ENCODE measurements at regions not wholly inside any gene's neighbourhood (a gene's known extent, or its start where the extent isn't known, plus 50 kb on each side); places are given as distances from the start of the nearest gene placed in this dataset.

GRCh38 chr13:70622796-70623195, 514.5 kb upstream of the KLHL1 start:
- no peaks in the 10 kb centered on the region for H3K9me3 Mint-ChIP-seq (ENCODE audit: unreplicated experiment)
- H3K4me1 Mint-ChIP-seq (ENCODE audit: insufficient read depth, unreplicated experiment) = no peaks in the 10 kb centered on the region
- POLR2A ChIA-PET = no interaction called here
- no peak for DNase-seq (ENCODE audit: unreplicated experiment)
- no peak overlapping the region for H3K4me3 Mint-ChIP-seq (ENCODE audit: unreplicated experiment)
- intact Hi-C loops (cut with micrococcal nuclease) = loop anchor here (1.0 to 10.0 kb wide), 2 partner anchors 342 to 852 kb away; no protein-coding TSS in a partner anchor
- CTCF ChIA-PET = interaction anchor here (0.6 to 0.7 kb wide), 3 partner anchors 11 to 1480 kb away, joined by 3 to 4 read pairs (median 3); no protein-coding TSS in a partner anchor
- no TSS peak for BruUV-seq (replicated peaks)
- no peaks in the 10 kb centered on the region for H3K36me3 Mint-ChIP-seq (ENCODE audit: insufficient read depth, unreplicated experiment)
- no peak overlapping the region for H3K27ac Mint-ChIP-seq (ENCODE audit: low read depth, unreplicated experiment)
- H3K27me3 Mint-ChIP-seq (ENCODE audit: insufficient read depth, unreplicated experiment) = peaks cover 37% of the 10 kb centered on the region
- TF ChIP-seq CTCF (IDR thresholded peaks at IDR 0.05; ENCODE audit: unreplicated experiment) = no peak

- no peak for TF ChIP-seq CTCF (IDR thresholded peaks at IDR 0.05; ENCODE audit: unreplicated experiment)
- no peaks in the 10 kb centered on the region for H3K9me3 Mint-ChIP-seq (ENCODE audit: unreplicated experiment)
- POLR2A ChIA-PET = interaction anchor here (0.5 kb wide), 1 partner anchor 151 kb away, joined by 4 read pairs; no protein-coding TSS in a partner anchor
- no TSS peak for BruUV-seq (replicated peaks)
- no peak for DNase-seq (ENCODE audit: unreplicated experiment)
- H3K27me3 Mint-ChIP-seq (ENCODE audit: insufficient read depth, unreplicated experiment) = peaks cover 63% of the 10 kb centered on the region
- no peaks in the 10 kb centered on the region for H3K4me1 Mint-ChIP-seq (ENCODE audit: insufficient read depth, unreplicated experiment)
- no peak overlapping the region for H3K4me3 Mint-ChIP-seq (ENCODE audit: unreplicated experiment)
- CTCF ChIA-PET = interaction anchor here (0.6 to 0.7 kb wide), 2 partner anchors 31 to 61 kb away, joined by 3 to 5 read pairs; no protein-coding TSS in a partner anchor
- no peaks in the 10 kb centered on the region for H3K36me3 Mint-ChIP-seq (ENCODE audit: insufficient read depth, unreplicated experiment)
- no peak overlapping the region for H3K27ac Mint-ChIP-seq (ENCODE audit: low read depth, unreplicated experiment)
- intact Hi-C loops (cut with micrococcal nuclease) = loop anchor here (10.0 kb wide), 2 partner anchors 225 to 855 kb away; no protein-coding TSS in a partner anchor
Observed at GRCh38 chr13:70619936-70620335, 511.7 kb upstream of the KLHL1 start.

- H3K27me3 Mint-ChIP-seq (ENCODE audit: insufficient read depth, unreplicated experiment) = peaks cover 94% of the 10 kb centered on the region
- no peak overlapping the region for H3K27ac Mint-ChIP-seq (ENCODE audit: low read depth, unreplicated experiment)
- H3K4me1 Mint-ChIP-seq (ENCODE audit: insufficient read depth, unreplicated experiment) = no peaks in the 10 kb centered on the region
- no TSS peak for BruUV-seq (replicated peaks)
- no peak for TF ChIP-seq CTCF (IDR thresholded peaks at IDR 0.05; ENCODE audit: unreplicated experiment)
- no peaks in the 10 kb centered on the region for H3K9me3 Mint-ChIP-seq (ENCODE audit: unreplicated experiment)
- no peaks in the 10 kb centered on the region for H3K36me3 Mint-ChIP-seq (ENCODE audit: insufficient read depth, unreplicated experiment)
- H3K4me3 Mint-ChIP-seq (ENCODE audit: unreplicated experiment) = no peak overlapping the region
- DNase-seq (ENCODE audit: unreplicated experiment) = no peak
- ChIA-PET POLR2A (interaction anchor here (0.6 kb wide), 1 partner anchor 14 kb away, joined by 3 read pairs; no protein-coding TSS in a partner anchor), CTCF (no interaction called here)
- intact Hi-C loops (cut with micrococcal nuclease) = loop anchor here (10.0 kb wide), 1 partner anchor 228 kb away; no protein-coding TSS in a partner anchor
Observed at GRCh38 chr13:70616847-70617246, 508.6 kb upstream of the KLHL1 start.

- DNase-seq (ENCODE audit: unreplicated experiment) = peak; percentile 8
- intact Hi-C loops (cut with micrococcal nuclease) = loop anchor here (10.0 kb wide), 1 partner anchor 232 kb away; no protein-coding TSS in a partner anchor
Observed at GRCh38 chr13:70613295-70613694, 505.0 kb upstream of the KLHL1 start.

More at GRCh38 chr13:70613295-70613694, 505.0 kb upstream of the KLHL1 start:
- Mint-ChIP-seq H3K4me1 (ENCODE audit: insufficient read depth, unreplicated experiment) (no peaks in the 10 kb centered on the region), H3K36me3 (ENCODE audit: insufficient read depth, unreplicated experiment) (no peaks in the 10 kb centered on the region), H3K27ac (ENCODE audit: low read depth, unreplicated experiment) (no peak overlapping the region), H3K4me3 (ENCODE audit: unreplicated experiment) (no peak overlapping the region), H3K9me3 (ENCODE audit: unreplicated experiment) (no peaks in the 10 kb centered on the region), H3K27me3 (ENCODE audit: insufficient read depth, unreplicated experiment) (peaks cover 79% of the 10 kb centered on the region)
- no TSS peak for BruUV-seq (replicated peaks)
- CTCF ChIA-PET = interaction anchor here (0.7 kb wide), 1 partner anchor 167 kb away, joined by 3 read pairs; no protein-coding TSS in a partner anchor
- TF ChIP-seq CTCF (IDR thresholded peaks at IDR 0.05; ENCODE audit: unreplicated experiment) = peak; percentile 16
- POLR2A ChIA-PET = no interaction called here

Data from MCF 10A (cell line).